Heart left ventricle (tissue), 16 donors: ENCODE measurements at regions not wholly inside any gene's neighbourhood (a gene's known extent, or its start where the extent isn't known, plus 50 kb on each side); places are given as distances from the start of the nearest gene placed in this dataset.

ENCODE experiments used
- ATAC-seq, 4 donors: fragments of 200-7000 bp; cut with Tn5 transposase; one replicate each; pipeline ENCODE4 v1.9.1; 2020 to 2022; ENCODE audit warnings: moderate library complexity in 4 of 4, mild to moderate bottlenecking in 3 of 4, moderate number of reproducible peaks in 1 of 4
- DNase-seq, 5 donors: peaks; one replicate each; pipeline ENCODE4 v3.0.0-alpha.2; 2020
- H3K27ac ChIP-seq, 12 donors: fragments of 200-600 bp; sonication (generic) in 4 of 12; one replicate each; pipeline versions ENCODE4 v1.5.0 to v1.8.0; 2016 to 2022; ENCODE audit warnings: mild to moderate bottlenecking in 2 of 12
- H3K27me3 ChIP-seq, 9 donors: fragments of 200-600 bp; sonication (generic) in 2 of 9; one replicate each; pipeline versions ENCODE4 v1.5.1 to v1.8.0; 2016 to 2022; ENCODE audit warnings: mild to moderate bottlenecking in 3 of 9
- H3K36me3 ChIP-seq, 9 donors: fragments of 200-600 bp; sonication (generic) in 2 of 9; one replicate each; pipeline versions ENCODE4 v1.5.0 to v1.8.0; 2018 to 2022; ENCODE audit warnings: mild to moderate bottlenecking in 2 of 9
- H3K4me1 ChIP-seq, 12 donors: fragments of 200-600 bp; sonication (generic) in 4 of 12; one replicate each; pipeline versions ENCODE4 v1.5.0 to v1.8.0; 2016 to 2022; ENCODE audit warnings: mild to moderate bottlenecking in 3 of 12
- H3K4me3 ChIP-seq, 12 donors: fragments of 200-600 bp; sonication (generic) in 4 of 12; one replicate each; pipeline versions ENCODE4 v1.5.0 to v1.8.0; 2017 to 2022; ENCODE audit warnings: mild to moderate bottlenecking in 9 of 12, moderate library complexity in 4 of 12
- H3K9me3 ChIP-seq, 12 donors: fragments of 200-600 bp; sonication (generic) in 4 of 12; one replicate each; pipeline versions ENCODE4 v1.5.0 to v1.8.0; 2016 to 2022; ENCODE audit warnings: mild to moderate bottlenecking in 1 of 12
- CTCF ChIP-seq, 12 donors: fragments of 200-600 bp; sonication (generic) in 4 of 12; IDR thresholded peaks; one replicate each; pipeline versions ENCODE4 v1.5.0 to v1.8.0; 2018 to 2022; ENCODE audit warnings: antibody characterized with exemption in 12 of 12, mild to moderate bottlenecking in 5 of 12
- POLR2A ChIP-seq, 2 donors: fragments of 450-650 bp; IDR thresholded peaks; one replicate each; pipeline ENCODE4 v1.6.1; 2017; ENCODE audit warnings: antibody characterized with exemption in 2 of 2, mild to moderate bottlenecking in 2 of 2, moderate library complexity in 2 of 2
- WGBS, 4 donors: extraction: QIAGEN DNeasy Blood & Tissue Kit in 2 of 4; methylation state at CpG; one replicate each; pipeline versions ENCODE4 v1.1.5 to v1.1.7; 2013 to 2018; 5-methylcytosine and 5-hydroxymethylcytosine counted together
- intact Hi-C, 10 donors: fragments of 100-400 bp; cut with DNase I; formaldehyde crosslinking; loops; one replicate each; pipeline versions ENCODE4 v1.11.1 to v1.14.2; 2022
- donor health status: ischemic (EF 13 %, LVEDD 7.1; RV severe dilation, severe dysfunction).
- donor health status: healthy with polysubstance abuse.
- donor health status: DM: no; HTN: yes; CAD: no.
- donor health status: DM: no; HTN: no; CAD: no.
- donor health status: ischemic (EF 25% LVEDD 6.9; RV normal size, moderate dysfunction).
- donor health status: ischemic (EF 25% LVEDD 5.7; RV mildly dilated, moderate dysfunction).
- donor health status: healthy.
- donor health status: DM: yes; HTN: yes; CAD: no.
- donor health status: ischemic (EF 35%, LVEDD 5.7; RV mildly dilated, moderate dysfunction).
- donor health status: nonischemic (EF 11% LVEDD 7.7; RV severe dilation, severe dysfunction).
- donor health status: DM: yes; HTN: yes; CAD: no.
- donor health status: PGD.
- donor health status: ischemic (EF 29% LVEDD 5.4; RV normal size, mild dysfunction).
- donor health status: nonischemic (EF 23%, LVEDD 6.1; RV moderate dilation, normal function).

GRCh38 chr7:51759985-51760384 lies 443.4 kb upstream of the COBL start:
- H3K9me3 ChIP-seq = no peaks in the 10 kb centered on the region
- TF ChIP-seq CTCF (IDR thresholded peaks at IDR 0.05) (no peak), POLR2A (IDR thresholded peaks at IDR 0.05) (no peak)
- H3K27me3 ChIP-seq = no peaks in the 10 kb centered on the region
- WGBS, 4 donors = 51 to 64% (median 58%) methylated on average over 2 of the region's 2 CpGs
- DNase-seq = no peak
- no peak overlapping the region for H3K4me3 ChIP-seq
- H3K27ac ChIP-seq = no peak overlapping the region
- ATAC-seq = no peak
- no peaks in the 10 kb centered on the region for H3K4me1 ChIP-seq
- H3K36me3 ChIP-seq = no peaks in the 10 kb centered on the region
- intact Hi-C loops = no loop called here

GRCh38 chr7:51757960-51758359 lies 441.4 kb upstream of the COBL start:
- H3K9me3 ChIP-seq = no peaks in the 10 kb centered on the region
- H3K36me3 ChIP-seq = no peaks in the 10 kb centered on the region
- intact Hi-C loops = no loop called here
- ATAC-seq (no peak), DNase-seq (no peak)
- no peaks in the 10 kb centered on the region for H3K4me1 ChIP-seq
- no peaks in the 10 kb centered on the region for H3K27me3 ChIP-seq
- H3K27ac ChIP-seq = no peak overlapping the region
- TF ChIP-seq CTCF (IDR thresholded peaks at IDR 0.05) = no peak
- TF ChIP-seq POLR2A (IDR thresholded peaks at IDR 0.05) = no peak
- WGBS, 4 donors = 78 to 84% (median 81%) methylated on average over 6 of the region's 6 CpGs
- H3K4me3 ChIP-seq = no peak overlapping the region

GRCh38 chr7:51732951-51733350 lies 416.3 kb upstream of the COBL start:
- intact Hi-C loops = no loop called here
- H3K9me3 ChIP-seq = peaks cover 0 to 17% (median 0%) of the 10 kb centered on the region in 12 donors
- TF ChIP-seq CTCF (IDR thresholded peaks at IDR 0.05) (no peak), POLR2A (IDR thresholded peaks at IDR 0.05) (no peak)

GRCh38 chr7:51732116-51732515 lies 415.5 kb upstream of the COBL start:
- intact Hi-C loops = no loop called here
- no peak for DNase-seq

More at GRCh38 chr7:51732951-51733350, 416.3 kb upstream of the COBL start:
- DNase-seq = no peak
- Histone ChIP-seq H3K27me3 (no peaks in the 10 kb centered on the region), H3K27ac (no peak overlapping the region), H3K4me1 (no peaks in the 10 kb centered on the region), H3K4me3 (no peak overlapping the region), H3K36me3 (no peaks in the 10 kb centered on the region)
- no peak for ATAC-seq

More at GRCh38 chr7:51732116-51732515, 415.5 kb upstream of the COBL start:
- Histone ChIP-seq H3K9me3 (peaks cover 0 to 17% (median 0%) of the 10 kb centered on the region in 12 donors), H3K4me1 (no peaks in the 10 kb centered on the region), H3K27me3 (no peaks in the 10 kb centered on the region), H3K36me3 (no peaks in the 10 kb centered on the region), H3K4me3 (no peak overlapping the region), H3K27ac (no peak overlapping the region)
- TF ChIP-seq POLR2A (IDR thresholded peaks at IDR 0.05) (no peak), CTCF (IDR thresholded peaks at IDR 0.05) (no peak)
- 46 to 57% (median 52%) methylated on average over 5 of the region's 5 CpGs for WGBS, 4 donors
- ATAC-seq = no peak
